ENCODE measurements at regions not wholly inside any gene's neighbourhood (a gene's known extent, or its start where the extent isn't known, plus 50 kb on each side); places are given as distances from the start of the nearest gene placed in this dataset.

- H3K4me1 ChIP-seq (ENCODE audit: insufficient read depth, low read length): no peaks in the 10 kb centered on the region
- no peaks in the 10 kb centered on the region for H3K36me3 ChIP-seq (ENCODE audit: insufficient read depth, low read length)
- H3K9ac ChIP-seq (ENCODE audit: low read depth, low read length): no peak overlapping the region
- H3K9me3 ChIP-seq (ENCODE audit: insufficient read depth, low read depth, low read length): 0 out of 2 replicates have a peak, but pooled peaks cover 4% of the 10 kb centered on the region
- no peak overlapping the region for H3K27ac ChIP-seq (ENCODE audit: low read depth, low read length)
- H3K27me3 ChIP-seq (ENCODE audit: insufficient read depth, low read length): no peaks in the 10 kb centered on the region
- no peak overlapping the region for H3K4me3 ChIP-seq (ENCODE audit: low read length)
Observed at GRCh38 chr5:159385536-159385935, 55.2 kb upstream of the IL12B start.

- Histone ChIP-seq H3K9me3 (ENCODE audit: insufficient read depth, low read depth, low read length) (0 out of 2 replicates have a peak, but pooled peaks cover 4% of the 10 kb centered on the region), H3K27ac (ENCODE audit: low read depth, low read length) (no peak overlapping the region), H3K4me3 (ENCODE audit: low read length) (no peak overlapping the region)
Observed at GRCh38 chr5:159386028-159386711, 55.9 kb upstream of the IL12B start.

GRCh38 chr5:159392871-159393270 lies 62.6 kb upstream of the IL12B start:
- Histone ChIP-seq H3K27ac (ENCODE audit: low read depth, low read length) (no peak overlapping the region), H3K9me3 (ENCODE audit: insufficient read depth, low read depth, low read length) (no peaks in the 10 kb centered on the region), H3K27me3 (ENCODE audit: insufficient read depth, low read length) (no peaks in the 10 kb centered on the region), H3K4me1 (ENCODE audit: insufficient read depth, low read length) (no peaks in the 10 kb centered on the region), H3K9ac (ENCODE audit: low read depth, low read length) (no peak overlapping the region), H3K36me3 (ENCODE audit: insufficient read depth, low read length) (no peaks in the 10 kb centered on the region), H3K4me3 (ENCODE audit: low read length) (no peak overlapping the region)
- 97% methylated on average over 2 of the region's 2 CpGs for WGBS

More at GRCh38 chr5:159386028-159386711, 55.9 kb upstream of the IL12B start:
- H3K36me3 ChIP-seq (ENCODE audit: insufficient read depth, low read length): no peaks in the 10 kb centered on the region
- no peaks in the 10 kb centered on the region for H3K27me3 ChIP-seq (ENCODE audit: insufficient read depth, low read length)
- no peak overlapping the region for H3K9ac ChIP-seq (ENCODE audit: low read depth, low read length)
- no peaks in the 10 kb centered on the region for H3K4me1 ChIP-seq (ENCODE audit: insufficient read depth, low read length)

GRCh38 chr5:159393854-159394274 lies 63.6 kb upstream of the IL12B start:
- no peaks in the 10 kb centered on the region for H3K4me1 ChIP-seq (ENCODE audit: insufficient read depth, low read length)
- no peak overlapping the region for H3K9ac ChIP-seq (ENCODE audit: low read depth, low read length)
- no peak overlapping the region for H3K27ac ChIP-seq (ENCODE audit: low read depth, low read length)
- WGBS: 74% methylated on average over 5 of the region's 5 CpGs
- no peaks in the 10 kb centered on the region for H3K27me3 ChIP-seq (ENCODE audit: insufficient read depth, low read length)
- no peak overlapping the region for H3K4me3 ChIP-seq (ENCODE audit: low read length)
- H3K9me3 ChIP-seq (ENCODE audit: insufficient read depth, low read depth, low read length): no peaks in the 10 kb centered on the region
- H3K36me3 ChIP-seq (ENCODE audit: insufficient read depth, low read length): no peaks in the 10 kb centered on the region

GRCh38 chr5:159395202-159395601 lies 64.9 kb upstream of the IL12B start:
- no peaks in the 10 kb centered on the region for H3K4me1 ChIP-seq (ENCODE audit: insufficient read depth, low read length)
- WGBS: 81% methylated on average over 2 of the region's 3 CpGs
- no peaks in the 10 kb centered on the region for H3K9me3 ChIP-seq (ENCODE audit: insufficient read depth, low read depth, low read length)
- no peaks in the 10 kb centered on the region for H3K36me3 ChIP-seq (ENCODE audit: insufficient read depth, low read length)
- H3K27ac ChIP-seq (ENCODE audit: low read depth, low read length): no peak overlapping the region
- no peak overlapping the region for H3K9ac ChIP-seq (ENCODE audit: low read depth, low read length)
- no peak overlapping the region for H3K4me3 ChIP-seq (ENCODE audit: low read length)
- H3K27me3 ChIP-seq (ENCODE audit: insufficient read depth, low read length): no peaks in the 10 kb centered on the region

GRCh38 chr5:159398936-159399335 lies 68.6 kb upstream of the IL12B start:
- Histone ChIP-seq H3K9me3 (ENCODE audit: insufficient read depth, low read depth, low read length) (no peaks in the 10 kb centered on the region), H3K36me3 (ENCODE audit: insufficient read depth, low read length) (no peaks in the 10 kb centered on the region), H3K4me1 (ENCODE audit: insufficient read depth, low read length) (no peaks in the 10 kb centered on the region), H3K27ac (ENCODE audit: low read depth, low read length) (no peak overlapping the region), H3K9ac (ENCODE audit: low read depth, low read length) (no peak overlapping the region), H3K4me3 (ENCODE audit: low read length) (no peak overlapping the region), H3K27me3 (ENCODE audit: insufficient read depth, low read length) (no peaks in the 10 kb centered on the region)
- 84% methylated on average over 3 of the region's 3 CpGs for WGBS

GRCh38 chr5:159400476-159400875 lies 70.2 kb upstream of the IL12B start:
- Histone ChIP-seq H3K36me3 (ENCODE audit: insufficient read depth, low read length) (no peaks in the 10 kb centered on the region), H3K4me1 (ENCODE audit: insufficient read depth, low read length) (no peaks in the 10 kb centered on the region), H3K4me3 (ENCODE audit: low read length) (no peak overlapping the region), H3K27me3 (ENCODE audit: insufficient read depth, low read length) (no peaks in the 10 kb centered on the region), H3K9ac (ENCODE audit: low read depth, low read length) (no peak overlapping the region), H3K27ac (ENCODE audit: low read depth, low read length) (no peak overlapping the region), H3K9me3 (ENCODE audit: insufficient read depth, low read depth, low read length) (no peaks in the 10 kb centered on the region)
- 89% methylated on average over 3 of the region's 3 CpGs for WGBS

GRCh38 chr5:159402311-159402710 lies 72.0 kb upstream of the IL12B start:
- H3K27ac ChIP-seq (ENCODE audit: low read depth, low read length): no peak overlapping the region
- no peak overlapping the region for H3K9ac ChIP-seq (ENCODE audit: low read depth, low read length)
- H3K4me1 ChIP-seq (ENCODE audit: insufficient read depth, low read length): 0 out of 2 replicates have a peak, but pooled peaks cover 3% of the 10 kb centered on the region
- H3K9me3 ChIP-seq (ENCODE audit: insufficient read depth, low read depth, low read length): no peaks in the 10 kb centered on the region
- no peaks in the 10 kb centered on the region for H3K27me3 ChIP-seq (ENCODE audit: insufficient read depth, low read length)
- 91% methylated on average over 1 of the region's 1 CpG for WGBS
- no peak overlapping the region for H3K4me3 ChIP-seq (ENCODE audit: low read length)
- H3K36me3 ChIP-seq (ENCODE audit: insufficient read depth, low read length): no peaks in the 10 kb centered on the region

GRCh38 chr5:159402856-159403255 lies 72.6 kb upstream of the IL12B start:
- Histone ChIP-seq H3K27me3 (ENCODE audit: insufficient read depth, low read length) (no peaks in the 10 kb centered on the region), H3K4me3 (ENCODE audit: low read length) (no peak overlapping the region), H3K9me3 (ENCODE audit: insufficient read depth, low read depth, low read length) (no peaks in the 10 kb centered on the region), H3K27ac (ENCODE audit: low read depth, low read length) (no peak overlapping the region), H3K4me1 (ENCODE audit: insufficient read depth, low read length) (0 out of 2 replicates have a peak, but pooled peaks cover 3% of the 10 kb centered on the region), H3K36me3 (ENCODE audit: insufficient read depth, low read length) (no peaks in the 10 kb centered on the region), H3K9ac (ENCODE audit: low read depth, low read length) (no peak overlapping the region)
- 87% methylated on average over 5 of the region's 5 CpGs for WGBS

- WGBS: 92% methylated on average over 6 of the region's 6 CpGs
- no peak overlapping the region for H3K27ac ChIP-seq (ENCODE audit: low read depth, low read length)
- H3K27me3 ChIP-seq (ENCODE audit: insufficient read depth, low read length): no peaks in the 10 kb centered on the region
- 0 out of 2 replicates have a peak, but pooled peaks cover 3% of the 10 kb centered on the region for H3K4me1 ChIP-seq (ENCODE audit: insufficient read depth, low read length)
- H3K36me3 ChIP-seq (ENCODE audit: insufficient read depth, low read length): no peaks in the 10 kb centered on the region
- H3K9me3 ChIP-seq (ENCODE audit: insufficient read depth, low read depth, low read length): no peaks in the 10 kb centered on the region
- H3K9ac ChIP-seq (ENCODE audit: low read depth, low read length): no peak overlapping the region
- H3K4me3 ChIP-seq (ENCODE audit: low read length): no peak overlapping the region
Observed at GRCh38 chr5:159403906-159404681, 73.8 kb upstream of the IL12B start.

GRCh38 chr5:159405611-159406031 lies 75.3 kb upstream of the IL12B start:
- Histone ChIP-seq H3K9ac (ENCODE audit: low read depth, low read length) (no peak overlapping the region), H3K36me3 (ENCODE audit: insufficient read depth, low read length) (no peaks in the 10 kb centered on the region), H3K9me3 (ENCODE audit: insufficient read depth, low read depth, low read length) (no peaks in the 10 kb centered on the region), H3K4me3 (ENCODE audit: low read length) (no peak overlapping the region), H3K27me3 (ENCODE audit: insufficient read depth, low read length) (no peaks in the 10 kb centered on the region), H3K27ac (ENCODE audit: low read depth, low read length) (no peak overlapping the region), H3K4me1 (ENCODE audit: insufficient read depth, low read length) (0 out of 2 replicates have a peak, but pooled peaks cover 3% of the 10 kb centered on the region)
- 60% methylated on average over 5 of the region's 5 CpGs for WGBS
